Ishikawa (cell line): ENCODE measurements at regions not wholly inside any gene's neighbourhood (a gene's known extent, or its start where the extent isn't known, plus 50 kb on each side); places are given as distances from the start of the nearest gene placed in this dataset.

Source experiments
- CEBPB ChIP-seq: IDR thresholded peaks from 2 replicates; pipeline ENCODE4 v1.6.1; 2012
- CREB1 ChIP-seq: IDR thresholded peaks from 2 replicates; pipeline ENCODE4 v1.6.1; 2012; ENCODE audit warnings: low read depth
- EGR1 ChIP-seq: IDR thresholded peaks from 2 replicates; pipeline ENCODE4 v1.6.1; 2012
- EP300 ChIP-seq: IDR thresholded peaks from 2 replicates; pipeline ENCODE4 v1.6.1; 2012; ENCODE audit warnings: borderline replicate concordance
- FOXM1 ChIP-seq: IDR thresholded peaks from 2 replicates; pipeline ENCODE4 v1.6.1; 2012; ENCODE audit warnings: low read depth, borderline replicate concordance
- NFIC ChIP-seq: IDR thresholded peaks from 2 replicates; pipeline ENCODE4 v1.6.1; 2012
- RAD21 ChIP-seq: IDR thresholded peaks from 2 replicates; pipeline ENCODE4 v1.6.1; 2012; ENCODE audit warnings: low read depth
- TAF1 ChIP-seq: IDR thresholded peaks from 2 replicates; pipeline ENCODE4 v1.6.1; 2012; ENCODE audit warnings: low read depth, mild to moderate bottlenecking
- TCF12 ChIP-seq: IDR thresholded peaks from 2 replicates; pipeline ENCODE4 v1.6.1; 2012; ENCODE audit warnings: low read depth
- TEAD4 ChIP-seq: IDR thresholded peaks from 2 replicates; pipeline ENCODE4 v1.6.1; 2012
- YY1 ChIP-seq: IDR thresholded peaks from 2 replicates; pipeline ENCODE4 v1.6.1; 2012; ENCODE audit warnings: low read depth
- ZBTB7A ChIP-seq: IDR thresholded peaks from 2 replicates; pipeline ENCODE4 v1.6.1; 2012; ENCODE audit warnings: low read depth
- TF ChIP-seq, protein P1 (sequence below): IDR thresholded peaks from 2 replicates; pipeline ENCODE4 v1.6.1; 2012; ENCODE audit warnings: low read depth, mild to moderate bottlenecking
- TF ChIP-seq, protein P2 (sequence below): IDR thresholded peaks from 2 replicates; pipeline ENCODE4 v1.6.1; 2012
- TF ChIP-seq, protein P3 (sequence below): IDR thresholded peaks from 2 replicates; pipeline ENCODE4 v1.6.1; 2012

DNA sequence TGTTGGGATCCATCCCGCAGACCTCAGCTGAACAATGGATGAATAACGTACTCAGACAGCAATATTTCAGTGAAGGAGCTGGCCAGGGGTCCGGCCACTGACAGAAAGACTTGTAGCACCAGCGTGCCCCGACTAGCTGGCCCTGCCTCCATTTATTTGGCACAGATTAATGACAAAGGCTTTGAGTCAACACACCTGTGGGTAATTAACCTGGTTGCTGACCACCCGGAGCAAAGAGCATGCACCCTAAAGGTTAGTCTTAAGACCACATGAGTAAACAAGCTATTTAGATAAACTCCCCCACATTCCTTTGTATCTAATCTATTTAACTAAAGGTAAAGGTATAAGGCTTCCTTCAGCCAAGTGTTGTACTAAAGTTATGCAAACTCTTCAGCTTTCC lies 868.6 kb downstream of the LRFN5 start:
- TF ChIP-seq RAD21 (no peak), EGR1 (no peak), FOXM1 (no peak), EP300 (no peak)
- TF ChIP-seq, protein P1, sequence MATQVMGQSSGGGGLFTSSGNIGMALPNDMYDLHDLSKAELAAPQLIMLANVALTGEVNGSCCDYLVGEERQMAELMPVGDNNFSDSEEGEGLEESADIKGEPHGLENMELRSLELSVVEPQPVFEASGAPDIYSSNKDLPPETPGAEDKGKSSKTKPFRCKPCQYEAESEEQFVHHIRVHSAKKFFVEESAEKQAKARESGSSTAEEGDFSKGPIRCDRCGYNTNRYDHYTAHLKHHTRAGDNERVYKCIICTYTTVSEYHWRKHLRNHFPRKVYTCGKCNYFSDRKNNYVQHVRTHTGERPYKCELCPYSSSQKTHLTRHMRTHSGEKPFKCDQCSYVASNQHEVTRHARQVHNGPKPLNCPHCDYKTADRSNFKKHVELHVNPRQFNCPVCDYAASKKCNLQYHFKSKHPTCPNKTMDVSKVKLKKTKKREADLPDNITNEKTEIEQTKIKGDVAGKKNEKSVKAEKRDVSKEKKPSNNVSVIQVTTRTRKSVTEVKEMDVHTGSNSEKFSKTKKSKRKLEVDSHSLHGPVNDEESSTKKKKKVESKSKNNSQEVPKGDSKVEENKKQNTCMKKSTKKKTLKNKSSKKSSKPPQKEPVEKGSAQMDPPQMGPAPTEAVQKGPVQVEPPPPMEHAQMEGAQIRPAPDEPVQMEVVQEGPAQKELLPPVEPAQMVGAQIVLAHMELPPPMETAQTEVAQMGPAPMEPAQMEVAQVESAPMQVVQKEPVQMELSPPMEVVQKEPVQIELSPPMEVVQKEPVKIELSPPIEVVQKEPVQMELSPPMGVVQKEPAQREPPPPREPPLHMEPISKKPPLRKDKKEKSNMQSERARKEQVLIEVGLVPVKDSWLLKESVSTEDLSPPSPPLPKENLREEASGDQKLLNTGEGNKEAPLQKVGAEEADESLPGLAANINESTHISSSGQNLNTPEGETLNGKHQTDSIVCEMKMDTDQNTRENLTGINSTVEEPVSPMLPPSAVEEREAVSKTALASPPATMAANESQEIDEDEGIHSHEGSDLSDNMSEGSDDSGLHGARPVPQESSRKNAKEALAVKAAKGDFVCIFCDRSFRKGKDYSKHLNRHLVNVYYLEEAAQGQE: no peak

DNA sequence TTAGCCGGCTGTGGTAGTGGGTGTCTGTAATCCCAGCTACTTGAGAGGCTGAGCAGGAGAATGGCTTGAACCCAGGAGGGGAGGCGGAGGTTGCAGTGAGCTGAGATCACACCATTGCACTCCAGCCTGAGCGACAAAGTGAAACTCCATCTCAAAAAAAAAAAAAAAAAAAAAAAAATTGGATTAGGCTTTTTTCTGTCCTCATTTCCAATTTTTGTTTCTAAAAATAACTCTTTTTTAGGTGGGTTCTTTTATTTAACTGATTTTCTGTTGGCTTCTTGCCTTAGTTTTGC lies 863.7 kb downstream of the LRFN5 start:
- no peak for TF ChIP-seq ZBTB7A
- TF ChIP-seq EGR1: no peak
- TF ChIP-seq, protein P2, sequence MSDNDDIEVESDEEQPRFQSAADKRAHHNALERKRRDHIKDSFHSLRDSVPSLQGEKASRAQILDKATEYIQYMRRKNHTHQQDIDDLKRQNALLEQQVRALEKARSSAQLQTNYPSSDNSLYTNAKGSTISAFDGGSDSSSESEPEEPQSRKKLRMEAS: no peak
- no peak for TF ChIP-seq TEAD4
- no peak for TF ChIP-seq FOXM1
- no peak for TF ChIP-seq YY1
- TF ChIP-seq CREB1: no peak
- no peak for TF ChIP-seq RAD21
- TF ChIP-seq TAF1: no peak
- no peak for TF ChIP-seq NFIC
- no peak for TF ChIP-seq EP300
- TF ChIP-seq TCF12: no peak
- TF ChIP-seq, protein P1: no peak

DNA sequence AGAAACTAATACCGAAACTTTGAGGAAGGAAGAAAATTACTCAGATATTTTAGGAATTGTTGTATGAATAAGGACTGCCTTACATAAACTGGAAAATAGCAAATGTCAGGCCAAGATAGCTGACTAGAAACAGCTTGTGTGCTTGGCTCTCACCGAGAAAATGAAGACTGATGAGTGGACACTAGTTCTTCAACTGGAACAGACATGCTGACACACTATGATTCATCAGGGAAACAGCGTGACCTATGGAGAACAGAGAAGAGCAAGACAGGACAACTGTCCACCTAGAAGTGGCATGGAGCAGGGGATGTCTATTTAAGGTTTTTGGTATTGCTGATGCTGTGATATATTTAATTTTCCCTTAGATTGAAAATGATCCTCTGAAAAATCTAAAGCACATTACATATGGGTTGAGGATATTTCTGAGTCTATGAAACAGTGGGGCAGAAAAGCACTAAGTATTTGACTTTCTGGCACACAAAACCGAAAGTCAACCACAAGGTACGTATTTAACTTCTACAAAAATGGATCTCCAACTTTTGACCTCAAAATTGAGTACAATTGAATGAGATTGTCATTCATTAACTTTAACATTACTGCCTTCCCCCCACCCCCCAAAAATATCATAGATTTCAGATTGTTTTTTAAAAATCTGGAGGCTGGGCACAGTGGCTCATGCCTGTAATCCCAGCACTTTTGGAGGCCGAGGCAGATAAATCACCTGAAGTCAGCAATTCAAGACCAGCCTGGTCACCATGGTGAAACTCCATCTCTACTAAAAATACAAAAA lies 863.2 kb downstream of the LRFN5 start:
- no peak for TF ChIP-seq NFIC
- no peak for TF ChIP-seq RAD21
- TF ChIP-seq, protein P2: no peak
- no peak for TF ChIP-seq TAF1
- TF ChIP-seq EP300: no peak
- no peak for TF ChIP-seq TEAD4
- TF ChIP-seq EGR1: no peak
- no peak for TF ChIP-seq CEBPB
- no peak for TF ChIP-seq TCF12
- TF ChIP-seq, protein P3, sequence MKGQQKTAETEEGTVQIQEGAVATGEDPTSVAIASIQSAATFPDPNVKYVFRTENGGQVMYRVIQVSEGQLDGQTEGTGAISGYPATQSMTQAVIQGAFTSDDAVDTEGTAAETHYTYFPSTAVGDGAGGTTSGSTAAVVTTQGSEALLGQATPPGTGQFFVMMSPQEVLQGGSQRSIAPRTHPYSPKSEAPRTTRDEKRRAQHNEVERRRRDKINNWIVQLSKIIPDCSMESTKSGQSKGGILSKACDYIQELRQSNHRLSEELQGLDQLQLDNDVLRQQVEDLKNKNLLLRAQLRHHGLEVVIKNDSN: no peak
- TF ChIP-seq ZBTB7A: no peak
- TF ChIP-seq CREB1: no peak
- TF ChIP-seq, protein P1: no peak
- TF ChIP-seq YY1: no peak
- TF ChIP-seq FOXM1: no peak

DNA sequence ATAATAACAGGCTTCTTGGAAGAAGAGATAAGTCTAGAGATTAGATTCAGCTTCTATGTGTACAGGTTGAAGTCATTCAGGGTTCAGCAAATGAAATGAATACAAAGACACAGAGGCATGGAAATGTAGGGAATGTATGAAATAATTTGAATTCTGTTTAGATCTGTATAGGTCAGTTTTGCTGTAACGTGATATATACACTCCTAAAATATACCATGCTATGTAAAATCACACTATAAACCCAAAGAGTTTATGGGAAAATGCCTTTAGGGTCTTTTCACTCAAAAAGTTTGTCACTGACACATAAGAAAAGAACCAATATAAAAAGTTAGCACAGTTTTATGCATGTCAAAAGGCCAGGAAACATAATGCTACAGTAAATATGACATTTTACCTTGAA lies 854.0 kb downstream of the LRFN5 start:
- TF ChIP-seq TAF1 (no peak), CEBPB (no peak), EP300 (no peak), EGR1 (no peak), FOXM1 (no peak), YY1 (no peak), ZBTB7A (no peak), TCF12 (no peak), CREB1 (no peak), TEAD4 (no peak), NFIC (no peak), RAD21 (no peak)
- TF ChIP-seq, protein P3: no peak
- TF ChIP-seq, protein P2: no peak
- TF ChIP-seq, protein P1: no peak
